HG03045 (cell line): ENCODE measurements at regions not wholly inside any gene's neighbourhood (a gene's known extent, or its start where the extent isn't known, plus 50 kb on each side); places are given as distances from the start of the nearest gene placed in this dataset.

Experiments used
- ATAC-seq: cut with Tn5 transposase; IDR thresholded peaks from one replicate; pipeline ENCODE4 v1.9.1; 2021; ENCODE audit warnings: mild to moderate bottlenecking, moderate library complexity; ENCODE audit not compliant: unreplicated experiment

DNA sequence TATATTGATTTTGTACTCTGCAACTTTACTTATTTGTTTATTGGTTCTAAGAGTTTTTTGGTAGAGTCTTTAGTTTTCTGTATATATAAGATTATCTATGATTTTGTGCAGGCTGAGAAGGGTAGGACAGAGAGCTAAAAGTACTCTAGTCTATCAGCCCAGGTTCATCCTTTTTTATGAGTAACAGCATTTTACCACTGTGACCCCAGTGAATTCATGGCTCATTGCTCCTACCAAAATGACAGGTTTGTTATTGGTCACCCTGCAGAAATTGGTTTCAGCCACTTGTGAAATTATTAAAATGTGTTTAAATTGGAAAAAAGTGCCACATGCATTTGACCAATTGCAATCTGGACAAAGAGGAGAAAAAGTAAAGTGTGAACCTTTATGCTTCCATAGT is 421.4 kb upstream of the DAB2 start:
- no peak for ATAC-seq

DNA sequence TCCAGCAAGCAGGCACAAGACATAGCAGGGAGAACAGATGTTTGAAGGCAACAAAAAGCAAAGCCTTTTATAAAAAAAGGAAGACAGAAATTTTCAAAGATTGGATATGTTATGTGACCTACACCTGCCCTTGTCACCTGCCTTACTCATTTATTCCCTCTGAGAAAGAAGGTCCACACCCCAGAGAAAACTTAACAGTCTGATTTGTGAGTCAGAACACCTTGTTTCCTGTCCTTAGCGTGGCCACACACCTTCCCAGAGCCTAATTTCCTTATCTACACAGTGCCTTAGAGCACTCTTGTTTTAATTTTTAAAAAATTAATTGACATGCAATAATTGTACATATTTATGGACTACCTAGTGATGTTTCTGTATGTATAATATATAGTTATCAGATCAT is 419.0 kb upstream of the DAB2 start:
- ATAC-seq, result no peak

DNA sequence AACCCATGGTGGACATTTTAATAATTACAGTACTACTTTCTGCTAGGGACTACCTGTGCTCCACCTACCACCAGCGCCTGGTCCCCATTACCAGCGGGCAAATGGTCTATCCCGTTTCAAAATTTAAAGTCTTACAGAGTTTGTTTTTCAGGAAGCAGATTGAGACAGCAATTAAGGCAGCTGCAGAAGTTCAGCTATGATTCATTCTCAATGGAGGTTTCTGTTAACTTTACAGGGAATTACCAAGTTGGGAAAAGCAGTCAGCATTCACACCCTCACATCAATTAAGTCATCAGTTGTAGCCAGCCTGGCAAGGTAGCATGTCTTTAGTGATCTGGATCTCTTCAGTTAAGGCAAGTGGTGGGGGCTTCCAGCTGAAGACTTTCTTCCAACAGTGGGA is 410.6 kb upstream of the DAB2 start:
- ATAC-seq, result no peak

DNA sequence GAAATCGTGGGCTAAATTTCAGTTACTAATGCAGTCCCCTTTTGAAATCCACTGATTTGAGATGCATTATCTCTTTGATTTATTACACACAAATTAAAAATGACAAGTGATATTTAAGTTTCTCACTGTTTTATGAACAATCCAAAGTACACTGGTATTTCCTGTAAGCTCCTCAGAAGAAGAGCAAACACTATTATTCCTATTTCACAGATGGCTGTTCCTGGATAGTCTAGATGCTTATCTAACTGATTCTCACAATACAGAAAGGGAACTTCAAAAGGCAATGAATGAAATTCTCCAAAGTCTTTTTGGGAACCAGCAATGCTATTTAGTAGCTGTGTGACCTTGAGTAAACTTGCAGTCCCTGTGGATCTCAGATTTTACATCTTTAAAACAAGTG is 404.7 kb upstream of the DAB2 start:
- no peak for ATAC-seq

DNA sequence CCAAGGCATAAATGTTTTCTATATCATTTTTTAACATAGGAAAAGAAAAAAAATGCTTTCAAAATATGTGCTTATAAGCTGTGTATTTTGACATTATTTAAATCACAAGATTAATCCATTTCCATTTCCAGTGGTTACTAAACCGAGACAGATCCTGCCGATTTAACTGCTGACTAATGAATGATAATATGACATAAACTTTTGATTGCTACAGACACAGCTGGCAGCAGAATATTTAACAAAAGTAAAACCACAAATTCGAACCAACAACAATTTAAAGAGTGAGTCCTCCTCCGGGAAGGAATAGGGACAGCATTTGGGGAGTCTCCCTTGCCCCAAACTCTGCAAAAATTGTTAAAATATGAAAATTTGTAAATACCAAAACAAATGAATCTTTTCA is 401.3 kb upstream of the DAB2 start:
- no peak for ATAC-seq

DNA sequence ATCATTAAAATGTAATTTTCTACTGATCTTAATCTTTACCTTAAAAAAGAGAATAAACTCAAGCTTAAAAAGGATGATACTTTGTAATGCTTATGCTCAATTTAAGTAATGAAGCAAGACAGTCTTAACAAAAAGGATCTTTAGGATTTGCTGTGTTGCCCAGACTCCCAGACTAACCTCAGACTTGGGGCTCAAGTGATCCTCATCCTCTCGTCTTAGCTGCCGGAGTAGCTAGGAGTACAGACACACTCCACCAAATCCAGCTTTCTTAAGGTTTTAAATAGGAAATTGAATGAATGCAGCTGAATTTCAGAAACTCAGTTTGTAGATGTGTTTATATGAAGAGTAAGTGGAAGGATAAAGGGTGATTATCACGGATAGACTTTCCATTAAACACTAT is 400.5 kb upstream of the DAB2 start:
- ATAC-seq, result no peak

DNA sequence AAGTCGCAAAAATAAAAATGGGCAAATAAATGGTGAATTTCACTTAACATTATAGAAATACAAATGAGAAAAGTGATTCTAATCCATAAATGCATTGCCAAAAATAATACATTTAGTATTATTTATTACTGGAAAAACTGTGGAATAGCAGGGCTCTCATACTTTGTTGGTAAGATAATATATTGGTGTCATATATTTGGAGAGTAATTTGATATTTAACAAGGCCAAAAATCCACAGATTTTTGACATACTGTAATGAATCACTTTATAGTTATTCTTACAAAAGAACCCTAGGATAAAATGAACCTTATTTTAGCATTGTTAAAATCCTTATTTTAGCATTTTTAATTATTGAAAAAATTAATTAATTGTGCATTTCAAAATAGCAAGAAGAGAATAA is 397.2 kb upstream of the DAB2 start:
- ATAC-seq, result no peak

DNA sequence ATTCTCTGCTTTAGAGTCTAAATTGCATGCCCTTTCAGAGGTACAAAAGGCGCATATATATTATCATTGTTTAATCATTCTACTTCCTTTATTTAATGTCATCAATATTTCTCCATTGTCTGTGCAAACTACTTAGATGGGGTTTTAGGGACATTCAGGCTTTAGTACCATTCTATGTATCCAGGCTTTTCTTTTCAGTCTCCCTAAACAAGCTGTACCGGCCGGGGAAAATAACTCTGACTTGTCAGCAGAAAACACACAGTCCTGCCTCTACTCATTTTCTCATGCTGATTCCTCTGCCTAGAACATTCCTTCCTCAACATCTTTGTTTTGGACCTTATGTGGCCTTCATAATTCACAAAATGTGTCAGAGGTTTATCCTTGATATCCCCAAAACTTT is 392.1 kb upstream of the DAB2 start:
- no peak for ATAC-seq

DNA sequence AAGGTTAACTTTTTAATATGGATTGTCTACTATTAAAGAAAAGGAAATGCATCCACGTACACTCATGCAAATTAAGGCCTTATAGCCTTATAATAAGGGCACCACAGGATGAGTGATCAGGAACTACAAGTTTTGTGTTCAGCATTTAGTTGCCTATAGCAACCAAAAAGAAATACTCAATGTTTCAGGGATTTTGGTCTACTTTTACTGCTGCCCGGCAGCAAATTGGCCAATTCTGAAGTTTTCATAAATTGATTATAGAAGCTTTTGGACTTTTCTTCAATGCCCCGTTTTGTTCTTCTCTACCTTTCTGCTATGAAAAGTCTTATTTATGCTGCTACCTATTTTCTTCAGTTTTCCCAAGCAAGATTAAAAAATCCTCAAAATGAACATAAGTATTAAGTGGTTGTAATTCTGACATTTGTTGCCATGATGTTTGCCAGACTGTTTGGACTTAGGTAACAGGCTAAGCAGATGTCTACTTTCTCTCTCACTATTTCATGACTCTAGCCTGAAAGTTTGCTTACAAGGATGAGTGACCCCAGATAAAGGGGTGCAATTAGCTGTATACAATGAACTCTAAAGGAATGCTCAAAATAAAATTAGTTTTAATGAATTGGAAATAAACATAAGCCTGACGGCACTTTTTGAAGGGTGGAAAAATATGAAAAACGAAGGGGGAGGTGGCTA is 391.5 kb upstream of the DAB2 start:
- ATAC-seq, result no peak

DNA sequence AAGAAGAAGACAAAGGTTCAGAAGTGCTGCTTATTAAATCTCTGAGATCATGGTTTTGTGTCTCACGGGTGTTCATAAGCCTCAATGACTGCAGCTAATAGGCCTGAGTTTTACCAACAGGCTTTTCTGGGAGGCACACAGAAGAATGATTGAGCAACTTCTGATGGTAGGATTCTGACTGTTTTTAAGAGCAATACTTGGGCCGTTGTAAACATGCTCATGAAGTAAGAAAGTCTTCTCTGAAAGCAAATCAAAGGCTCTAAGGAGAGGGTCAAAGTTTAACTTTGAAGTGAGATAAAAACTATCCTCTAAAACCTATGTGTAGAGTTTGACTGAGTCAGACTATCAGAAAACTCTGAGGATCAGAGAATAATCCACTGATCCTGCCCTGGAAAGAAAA is 390.9 kb upstream of the DAB2 start:
- ATAC-seq, result no peak

DNA sequence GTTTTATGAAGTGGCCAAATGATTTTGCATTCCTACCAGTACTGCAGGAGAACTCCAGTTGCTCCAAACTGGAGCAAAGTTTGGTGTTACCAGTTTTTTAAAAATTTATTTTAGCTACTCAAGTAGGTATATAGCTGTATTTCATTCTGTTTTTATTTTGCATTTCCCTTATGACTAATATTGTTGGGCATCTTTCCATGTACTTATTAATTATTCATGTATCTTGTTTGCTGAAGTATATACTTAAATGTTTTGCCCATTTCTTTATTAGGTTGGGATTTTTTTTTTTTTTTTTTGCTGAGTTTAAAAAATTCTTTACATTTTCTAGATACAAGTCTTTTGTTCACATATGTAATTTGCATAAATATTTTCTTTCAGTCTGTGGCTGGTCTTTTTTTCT is 386.6 kb upstream of the DAB2 start:
- ATAC-seq, result no peak

DNA sequence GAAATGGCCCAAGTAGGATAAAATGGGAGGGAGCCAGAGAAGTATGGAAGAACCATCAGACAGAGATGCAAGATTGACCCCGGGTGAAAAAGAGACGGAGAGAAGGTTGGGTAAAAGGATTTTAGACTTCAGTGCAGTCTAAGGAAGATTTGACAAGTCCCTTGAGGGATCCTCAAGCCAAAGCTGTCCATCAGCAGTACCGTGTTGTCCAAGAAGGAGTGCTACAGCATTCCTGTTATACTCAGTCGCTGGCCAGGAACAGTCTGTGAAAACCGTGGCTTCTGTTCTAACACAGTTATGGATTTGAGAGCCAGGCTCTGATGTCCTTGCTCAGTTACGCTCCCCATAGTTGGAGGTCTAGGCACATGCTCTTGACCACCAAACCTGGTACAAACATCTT is 383.9 kb upstream of the DAB2 start:
- ATAC-seq, result no peak

DNA sequence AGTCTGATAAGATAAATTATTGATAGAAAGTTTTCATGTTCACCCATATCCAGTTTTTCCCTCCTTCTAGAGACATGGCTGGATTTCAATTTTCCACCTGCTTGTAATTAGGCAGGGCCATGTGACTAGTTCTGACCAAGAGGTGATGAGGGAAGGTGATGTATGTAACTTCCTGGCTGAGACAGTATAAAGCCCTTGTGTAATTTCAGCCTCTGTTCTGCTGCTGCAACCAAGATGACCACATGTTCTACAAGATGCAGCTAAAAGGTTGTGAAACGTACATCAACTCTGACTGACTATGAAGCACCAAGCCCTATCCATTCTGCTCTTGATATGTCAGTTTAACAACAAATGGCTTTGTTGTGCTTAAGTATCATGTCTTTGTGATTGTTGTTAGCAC is 376.5 kb upstream of the DAB2 start:
- no peak for ATAC-seq

DNA sequence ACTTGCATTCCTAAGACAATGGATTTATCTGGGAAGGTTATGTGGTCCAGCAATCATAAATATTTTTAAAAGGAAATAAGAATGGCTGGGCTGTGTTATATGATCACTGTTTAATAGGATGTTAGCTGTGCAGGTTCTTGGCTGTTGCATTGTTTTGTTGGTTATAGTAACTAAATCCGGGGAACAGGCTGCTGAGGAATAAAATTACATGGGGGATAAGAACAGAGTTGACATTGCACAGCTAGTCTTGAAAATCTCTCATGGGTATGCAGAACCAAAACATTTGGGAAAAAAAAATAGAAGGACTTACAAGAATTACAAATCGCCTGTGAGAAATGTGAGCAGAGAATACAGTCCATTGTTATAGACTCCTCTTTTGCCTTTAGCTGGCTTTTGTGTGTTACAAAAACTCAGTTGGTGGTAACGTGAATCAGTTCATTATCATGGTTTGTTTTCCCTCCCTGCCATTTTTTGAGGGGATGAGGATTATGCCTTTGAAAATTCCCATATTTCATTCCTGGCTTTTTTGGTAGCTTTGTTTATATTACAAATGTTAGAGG is 375.3 kb upstream of the DAB2 start:
- ATAC-seq, result no peak

DNA sequence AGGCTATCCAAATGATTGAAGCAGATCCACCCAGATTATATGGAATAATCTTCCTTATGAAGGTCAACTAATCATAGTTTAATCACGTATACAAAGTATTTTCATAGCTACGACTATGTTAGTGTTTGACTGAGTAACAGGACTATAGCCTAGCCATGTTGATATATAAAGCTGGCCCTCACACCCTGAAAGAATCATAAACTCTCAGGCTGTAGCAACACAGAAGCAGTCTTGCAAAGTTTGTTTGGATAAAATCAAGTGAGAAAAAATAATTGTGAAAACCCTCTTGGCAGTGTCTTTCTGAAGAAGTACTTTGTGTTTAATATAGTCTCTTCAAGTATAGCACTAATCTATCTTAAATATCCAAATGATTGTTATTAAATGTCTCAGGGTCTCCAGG is 374.5 kb upstream of the DAB2 start:
- no peak for ATAC-seq

DNA sequence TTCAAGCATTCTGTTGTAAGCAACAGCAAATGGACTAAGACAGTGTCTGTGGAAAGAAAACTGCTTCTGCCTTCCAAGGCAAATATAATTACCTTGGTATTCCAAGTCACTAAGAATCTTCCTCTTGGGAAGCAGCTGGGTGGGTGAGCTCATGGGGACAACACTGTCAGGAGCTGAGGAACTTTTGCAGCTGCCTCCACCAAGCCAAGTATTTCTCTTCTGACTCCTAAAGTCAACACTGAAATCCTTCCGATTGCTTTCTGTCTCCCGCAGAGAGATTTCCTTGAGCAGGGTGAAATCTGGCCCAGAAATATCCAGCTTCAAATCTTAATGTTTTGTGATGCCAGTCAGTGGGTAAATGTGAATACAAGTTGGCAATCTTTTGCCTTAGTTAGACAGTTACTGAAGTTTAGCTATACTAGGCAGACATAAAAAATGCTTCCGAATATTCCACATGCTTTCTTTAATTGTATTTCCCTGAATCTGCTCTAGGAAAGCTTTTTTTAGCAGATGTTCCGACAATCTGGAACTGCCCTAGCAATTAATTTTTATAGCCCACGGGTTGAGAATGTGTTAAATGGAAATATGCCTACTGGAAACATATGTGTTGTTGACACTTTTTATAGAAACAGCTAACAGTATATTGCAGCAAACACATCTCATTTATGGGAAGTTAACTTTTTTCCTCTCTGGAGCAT is 369.9 kb upstream of the DAB2 start:
- no peak for ATAC-seq

DNA sequence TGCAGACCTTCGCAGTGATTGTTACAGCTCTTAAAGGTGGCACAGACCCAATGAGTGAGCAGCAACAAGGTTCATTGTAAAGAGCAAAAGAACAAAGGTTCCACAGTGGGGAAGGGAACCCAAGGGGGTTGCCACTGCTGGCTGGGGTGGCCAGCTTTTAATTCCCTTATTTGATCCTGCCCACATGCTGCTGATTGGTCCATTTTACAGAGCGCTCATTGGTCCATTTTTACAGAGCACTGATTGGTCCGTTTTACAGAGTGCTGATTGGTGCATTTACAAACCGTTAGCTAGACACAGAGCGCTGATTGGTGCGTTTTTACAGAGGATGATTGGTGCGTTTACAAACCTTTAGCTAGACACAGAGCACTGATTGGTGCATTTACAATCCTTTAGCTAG is 360.6 kb upstream of the DAB2 start:
- no peak for ATAC-seq

DNA sequence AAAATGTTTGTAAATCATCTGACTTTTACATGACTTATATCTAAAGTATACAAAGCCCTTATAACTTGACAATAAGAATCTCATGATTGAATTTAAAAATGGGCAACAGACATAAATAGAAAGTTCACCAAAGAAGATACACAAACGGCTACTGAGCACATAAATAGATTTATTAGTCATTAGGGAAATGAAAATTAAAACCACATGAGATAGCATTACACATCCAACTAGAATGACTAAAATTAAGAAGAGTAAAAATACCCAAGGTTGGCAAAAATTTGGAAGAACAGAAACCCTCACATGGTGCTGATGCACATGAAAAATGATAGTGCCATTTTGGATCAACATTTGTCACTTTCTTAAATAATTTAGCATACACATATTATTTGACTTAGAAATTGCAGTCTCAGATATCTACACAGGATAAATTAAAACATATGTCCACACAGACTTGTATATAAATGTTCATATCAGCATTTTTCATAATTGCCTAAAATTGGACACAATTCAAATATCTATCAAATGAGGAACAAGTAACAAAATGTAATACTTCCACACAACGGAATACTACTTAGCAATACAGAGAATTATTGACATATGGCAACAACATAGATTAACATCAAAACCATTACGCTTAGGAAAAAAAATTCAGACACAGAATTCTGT is 359.1 kb upstream of the DAB2 start:
- ATAC-seq, result no peak

DNA sequence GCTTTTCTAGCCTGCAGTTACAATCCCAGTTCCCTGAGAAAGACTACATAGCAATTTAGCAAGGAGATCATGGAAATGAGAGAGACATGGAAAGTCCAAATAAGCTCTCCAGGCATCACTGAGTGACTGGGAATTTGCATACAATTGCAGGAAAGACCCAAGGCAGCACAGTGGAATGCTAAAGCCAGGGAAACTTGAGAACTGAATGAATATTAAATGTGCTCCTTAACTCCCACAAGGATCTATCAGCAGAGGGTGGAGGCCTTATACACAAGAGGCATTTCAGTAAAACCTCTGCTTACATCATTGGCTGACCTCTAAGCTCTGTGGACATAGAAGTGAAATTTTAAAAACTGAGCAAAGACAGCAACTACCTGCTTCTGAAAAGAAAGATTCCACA is 355.6 kb upstream of the DAB2 start:
- ATAC-seq, result no peak

DNA sequence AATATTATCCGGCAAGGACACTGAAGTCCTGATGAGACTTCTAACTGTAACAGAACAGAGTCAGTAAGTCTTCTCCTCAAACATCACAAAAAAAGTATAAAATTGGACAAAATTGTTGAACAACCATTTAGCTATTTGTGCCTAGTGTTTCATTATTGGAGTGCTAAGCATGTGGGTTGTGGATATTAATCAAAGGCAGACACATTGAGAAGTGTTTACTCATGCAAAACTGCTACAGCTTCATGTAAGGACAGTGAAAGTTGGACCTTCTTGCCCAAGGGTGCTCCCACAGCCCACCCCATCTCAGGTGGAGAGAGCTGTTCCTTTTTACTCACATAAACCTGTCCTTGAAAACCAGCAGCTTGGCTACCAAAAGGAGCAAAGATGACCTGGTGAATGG is 355.1 kb upstream of the DAB2 start:
- no peak for ATAC-seq

DNA sequence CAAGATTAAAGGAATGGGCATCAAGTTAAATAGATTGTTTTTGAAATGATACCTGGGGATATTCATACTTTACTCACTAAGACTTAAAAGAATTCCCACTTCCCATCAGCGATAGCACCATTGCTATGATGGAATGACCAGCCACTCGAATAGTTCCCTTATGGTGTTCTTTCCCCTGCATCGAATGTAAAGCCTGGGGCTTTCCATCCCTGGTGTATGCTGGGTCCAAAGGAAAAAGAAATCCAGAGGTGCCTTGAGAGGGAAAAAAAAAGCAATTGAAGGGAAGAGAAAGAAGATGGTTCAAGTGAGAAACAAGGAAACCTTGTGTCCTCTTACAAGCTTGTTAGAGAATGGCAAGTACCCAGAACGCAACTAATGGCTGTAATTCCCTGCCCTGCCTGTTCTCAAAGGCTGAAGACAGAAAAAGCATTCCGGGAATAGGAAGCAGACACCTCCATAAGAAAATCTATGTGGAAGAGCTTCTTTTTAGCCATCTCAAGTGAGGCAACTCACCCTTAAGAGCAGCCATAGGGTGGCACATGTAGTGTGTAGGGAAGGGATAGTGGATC is 351.1 kb upstream of the DAB2 start:
- no peak for ATAC-seq
